Right renal pelvis (tissue), 4 donors: ENCODE measurements at regions not wholly inside any gene's neighbourhood (a gene's known extent, or its start where the extent isn't known, plus 50 kb on each side); places are given as distances from the start of the nearest gene placed in this dataset.

Experiments
- DNase-seq, 4 donors: peaks; one replicate each; pipeline ENCODE4 v3.0.0-alpha.2; 2013; ENCODE audit warnings: low read depth in 4 of 4, low spot score in 3 of 4, missing footprints in 1 of 4

DNA sequence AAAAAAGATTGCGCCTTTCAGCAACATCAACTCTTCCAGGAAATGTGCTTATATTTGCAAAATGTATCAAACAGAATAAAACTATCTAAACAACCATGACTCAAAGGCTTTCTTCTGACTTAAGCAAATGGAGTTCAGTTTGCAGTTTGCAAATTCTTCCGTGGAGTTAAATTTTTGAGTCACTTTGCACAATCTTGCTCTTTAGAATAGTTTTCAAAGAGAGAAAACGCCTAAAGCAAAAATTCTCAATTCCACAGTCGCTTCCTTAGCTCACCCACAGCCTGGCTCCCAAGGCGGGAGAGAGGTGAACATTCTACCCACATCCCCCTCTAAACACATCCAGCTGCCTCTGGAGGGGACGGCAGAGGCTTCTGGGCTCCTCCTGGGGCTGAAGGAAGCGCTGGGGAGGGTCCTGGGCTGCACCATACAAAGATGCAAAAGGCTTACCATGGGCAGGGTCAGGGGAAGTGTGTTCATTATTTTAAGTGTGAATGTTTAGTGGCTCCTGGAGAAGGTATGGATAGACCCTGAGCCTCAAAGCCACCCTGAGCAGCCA, 1487.3 kb downstream of the TBC1D22A start:
- DNase-seq, result no peak

DNA sequence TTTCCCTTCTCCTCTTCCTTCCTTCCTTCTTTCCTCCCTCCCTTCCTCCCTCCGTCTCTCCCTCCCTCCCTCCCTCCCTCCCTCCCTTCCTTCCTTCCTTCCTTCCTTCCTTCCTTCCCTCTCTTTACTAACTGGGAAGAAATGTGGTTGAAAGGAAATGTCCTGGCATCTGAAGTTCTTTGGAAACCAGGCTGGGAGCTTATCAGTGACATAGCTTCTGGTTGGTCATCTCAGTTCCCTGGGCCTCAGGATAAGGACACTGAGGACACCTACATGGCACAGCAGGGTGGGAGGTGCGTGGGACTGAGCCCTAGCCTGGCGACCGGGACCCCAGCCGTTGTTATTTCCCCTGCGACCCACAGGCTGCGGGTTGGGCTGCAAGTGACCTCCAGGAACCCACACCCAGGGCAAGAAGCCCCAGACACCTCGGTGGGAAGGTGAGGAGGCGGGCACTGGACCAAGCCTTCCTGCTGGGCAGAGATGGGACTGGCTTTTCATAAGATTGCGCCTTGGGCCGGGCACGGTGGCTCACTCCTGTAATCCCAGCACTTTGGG, 1486.5 kb downstream of the TBC1D22A start:
- no peak for DNase-seq

GRCh38 chr22:48247829-48248228, 1485.4 kb downstream of the TBC1D22A start:
- no peak for DNase-seq

- no peak for DNase-seq
These were observed 1482.7 kb downstream of the TBC1D22A start for GRCh38 chr22:48245196-48245485.

DNA sequence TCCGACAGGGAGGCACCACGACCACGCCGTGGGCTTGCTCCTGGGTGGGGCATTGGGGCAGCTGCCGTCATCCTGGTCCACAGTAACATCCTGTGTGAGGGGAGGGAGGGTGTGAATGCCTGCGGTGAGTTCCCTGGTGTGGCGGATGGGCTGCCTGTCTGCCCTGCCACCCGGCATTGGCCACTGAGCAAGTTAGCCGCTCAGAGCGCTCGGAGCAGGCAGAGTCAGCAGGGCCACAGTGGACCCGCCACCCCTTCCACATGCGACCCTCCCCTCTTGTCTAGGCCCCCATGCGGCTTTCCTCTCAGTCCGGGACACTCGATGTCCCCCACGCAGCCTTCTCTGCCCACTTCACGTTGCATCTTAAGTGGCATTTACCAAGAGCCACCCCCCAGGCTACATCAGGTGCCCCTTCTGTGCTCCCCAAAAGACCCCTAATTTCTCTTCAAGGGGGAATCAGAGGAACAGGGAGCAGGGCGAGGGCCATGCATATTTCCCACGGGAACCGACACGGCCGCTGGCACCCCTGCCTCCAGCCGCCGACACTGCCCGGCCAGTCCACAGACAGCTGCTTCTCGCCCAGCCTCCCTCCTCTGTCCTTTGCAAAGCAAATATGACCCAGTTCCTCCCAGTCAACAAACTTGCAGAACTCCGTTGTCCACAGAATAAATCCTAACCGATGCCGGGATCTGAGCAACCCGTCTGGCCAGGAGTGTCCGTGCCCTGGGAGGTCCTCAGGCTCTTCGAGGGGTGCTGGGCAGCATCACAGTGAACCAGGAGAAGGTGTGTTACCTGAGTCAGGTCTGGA, 1482.1 kb downstream of the TBC1D22A start:
- DNase-seq, result no peak

DNA sequence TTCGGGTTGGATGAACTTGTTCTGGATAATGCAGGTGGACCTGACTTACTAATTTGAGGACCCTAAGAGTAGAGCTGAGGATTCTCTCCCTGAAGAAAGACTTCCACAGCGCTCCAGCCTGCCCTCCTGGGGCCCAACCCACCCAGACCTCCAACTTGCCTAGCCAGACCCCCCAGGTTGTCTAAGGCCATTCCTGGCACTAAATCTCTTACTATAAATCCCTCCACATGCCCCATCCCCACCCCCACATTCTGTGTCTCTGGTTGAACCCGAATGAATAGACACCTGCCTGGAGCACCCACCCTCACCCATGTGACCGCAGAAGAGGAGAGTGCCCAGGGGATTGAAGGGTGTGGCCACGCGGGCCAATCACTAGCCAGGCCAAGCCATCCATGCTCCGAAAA, 1480.0 kb downstream of the TBC1D22A start:
- no peak for DNase-seq

DNA sequence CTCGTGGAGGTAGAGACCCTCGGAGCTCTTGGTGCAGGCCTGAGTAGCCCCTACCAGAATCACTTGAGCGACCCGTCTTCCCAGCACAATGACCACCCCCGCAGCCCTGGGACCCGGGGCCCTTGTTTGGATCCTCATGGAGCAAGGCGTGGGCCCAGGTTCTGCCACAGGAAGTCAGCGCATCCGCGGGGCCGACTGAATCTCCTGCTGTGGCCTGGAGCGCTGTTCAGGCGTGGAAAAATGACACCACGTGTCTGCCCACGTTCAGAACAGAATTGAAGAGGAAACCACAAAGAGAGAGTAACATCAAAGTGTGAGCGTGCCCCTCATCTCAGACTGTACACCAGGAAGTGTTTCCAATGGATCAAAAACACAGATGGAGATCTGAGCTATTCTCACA, 1479.2 kb downstream of the TBC1D22A start:
- DNase-seq, result no peak

DNA sequence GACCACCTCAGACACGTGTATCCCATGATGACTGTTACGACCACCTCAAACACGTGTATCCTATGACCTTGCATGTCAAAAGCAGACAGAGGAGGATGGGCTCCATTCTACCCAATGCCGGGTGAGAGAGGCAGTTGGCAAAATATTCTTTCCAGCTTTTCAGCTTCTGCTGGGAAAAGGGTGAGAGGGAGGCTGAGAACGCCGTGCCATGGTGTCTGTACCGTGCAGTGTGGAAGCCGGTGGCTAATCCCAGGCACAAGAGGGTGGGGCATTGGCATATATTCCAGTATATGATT, 1478.4 kb downstream of the TBC1D22A start:
- DNase-seq, result no peak

GRCh38 chr22:48240148-48240934, 1477.9 kb downstream of the TBC1D22A start:
- DNase-seq, result no peak

DNA sequence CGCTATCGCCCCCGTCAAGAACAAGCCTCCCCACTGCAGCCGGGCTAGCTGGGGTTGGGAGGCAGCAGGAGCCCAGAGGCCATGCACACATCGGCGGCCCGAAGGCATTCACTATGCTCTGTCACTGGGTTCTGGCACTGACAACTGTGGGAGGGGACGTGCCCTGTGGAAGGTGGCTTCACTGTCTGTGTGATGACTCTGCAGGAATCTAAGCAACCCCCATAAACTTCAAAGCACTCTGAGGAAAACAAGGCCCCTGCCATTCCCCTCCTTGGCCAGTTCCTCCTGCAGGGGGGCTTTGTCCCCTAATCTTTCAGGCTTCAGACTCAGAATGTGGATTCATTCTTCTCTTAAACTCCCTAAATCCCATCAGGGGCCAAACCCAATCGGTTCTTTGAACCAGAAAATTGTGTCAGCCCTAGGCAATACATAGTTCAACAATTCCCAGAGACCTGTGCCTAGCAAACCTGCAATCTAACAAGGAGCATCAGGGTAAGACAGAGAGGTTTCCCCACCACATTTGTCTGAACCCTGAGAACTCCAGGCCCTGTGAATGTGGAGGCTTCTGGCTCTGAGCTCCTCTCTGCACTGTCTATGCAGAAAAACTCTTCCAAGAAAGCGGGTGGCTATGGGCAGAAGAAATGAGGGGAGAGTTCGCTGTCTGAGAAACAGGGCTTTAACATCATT, 1477.2 kb downstream of the TBC1D22A start:
- no peak for DNase-seq

GRCh38 chr22:48238966-48239365, 1476.5 kb downstream of the TBC1D22A start:
- no peak for DNase-seq

GRCh38 chr22:48238284-48238915, 1476.0 kb downstream of the TBC1D22A start:
- no peak for DNase-seq

GRCh38 chr22:48237466-48238283, 1475.2 kb downstream of the TBC1D22A start:
- DNase-seq, result no peak

DNA sequence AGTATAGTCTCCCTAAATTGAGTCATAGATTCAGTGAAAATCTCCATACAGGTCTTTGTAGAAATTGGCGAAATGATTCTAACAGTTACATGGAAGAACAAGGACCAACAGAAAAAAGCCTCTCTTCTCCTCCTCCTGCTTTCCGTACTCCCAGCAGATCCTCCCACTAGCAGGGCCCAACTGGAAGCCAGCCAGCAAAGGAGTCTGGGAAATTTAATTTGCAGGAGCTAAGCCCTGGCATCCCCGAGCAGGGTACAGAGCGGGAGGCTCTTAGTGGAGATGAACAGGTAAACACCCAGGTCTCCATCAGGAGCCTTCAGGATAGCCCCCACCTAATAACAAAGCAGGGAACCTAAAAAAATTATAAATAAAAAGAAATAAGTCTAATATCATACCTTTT, 1473.8 kb downstream of the TBC1D22A start:
- no peak for DNase-seq

- no peak for DNase-seq
These were observed 1473.3 kb downstream of the TBC1D22A start for GRCh38 chr22:48235744-48236143.

DNA sequence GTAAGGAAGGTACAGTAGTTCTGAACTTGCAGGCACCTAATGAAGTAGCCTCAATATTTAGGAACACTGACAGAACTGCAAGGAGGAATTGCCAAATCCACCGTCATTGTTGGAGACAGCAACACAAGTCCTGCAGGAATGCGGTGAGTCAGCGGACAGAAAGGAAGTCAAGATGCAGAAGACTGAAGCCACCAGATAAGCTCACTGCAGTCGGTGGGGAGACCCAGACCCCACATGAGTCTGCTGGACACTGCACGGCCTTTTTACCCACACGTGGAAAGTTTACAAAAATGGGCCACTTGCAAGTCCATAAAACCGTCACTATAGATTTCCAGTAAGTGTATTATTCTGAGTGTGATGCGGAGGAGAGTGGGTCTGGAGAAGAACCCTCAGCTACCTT, 1471.6 kb downstream of the TBC1D22A start:
- no peak for DNase-seq

- DNase-seq, result no peak
These were observed 1471.1 kb downstream of the TBC1D22A start for GRCh38 chr22:48233586-48233985.

DNA sequence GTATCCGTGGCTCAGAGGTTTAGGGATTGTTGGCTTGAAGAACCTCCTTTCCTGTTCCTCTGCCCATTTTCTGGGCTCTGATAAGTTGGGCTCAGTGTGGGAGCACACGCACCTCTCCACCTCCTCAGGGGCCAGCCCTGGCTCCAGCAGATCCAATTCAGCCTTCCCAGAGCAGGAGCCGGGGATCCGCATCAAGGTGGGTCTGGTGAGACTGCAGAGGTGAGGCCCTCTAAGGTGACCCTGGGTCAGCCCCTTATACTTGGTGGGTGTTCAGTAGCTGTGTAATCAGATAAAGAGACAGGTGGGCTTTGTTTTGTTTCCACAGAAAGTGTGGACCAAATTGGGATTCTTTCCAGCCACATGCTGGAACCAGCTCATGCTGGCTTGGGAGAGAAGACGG, 1466.0 kb downstream of the TBC1D22A start:
- no peak for DNase-seq

- DNase-seq, result no peak
These were observed 1465.0 kb downstream of the TBC1D22A start for GRCh38 chr22:48227341-48228018.
